HepG2 (cell line): ENCODE measurements at regions not wholly inside any gene's neighbourhood (a gene's known extent, or its start where the extent isn't known, plus 50 kb on each side); places are given as distances from the start of the nearest gene placed in this dataset.

ENCODE experiments used
- ATAC-seq: fragments of 200-7000 bp; cut with Tn5 transposase; 3 replicates; pipeline ENCODE4 v1.9.1; 2020; ENCODE audit warnings: mild to moderate bottlenecking, moderate library complexity
- BruUV-seq: library from RNA; stranded (reverse); fragments of 400-500 nt; replicated peaks from 2 replicates; lab custom pipeline; 2021; lab: Mats Ljungman, UMichigan
- CTCF ChIA-PET: fragments of 300-600 bp; formaldehyde crosslinking; extraction: SDS; loops from one replicate; lab custom pipeline; 2021; ENCODE audit warnings: low total read pairs, inconsistent platforms, low intra/inter-chr PET ratio; lab: Yijun Ruan, JAX
- POLR2A ChIA-PET: fragments of 350-600 bp; sonication (Branson Sonifier 250); formaldehyde crosslinking; loops from one replicate; lab custom pipeline; 2020; ENCODE audit warnings: antibody characterized with exemption, inconsistent platforms; lab: Yijun Ruan, JAX
- DNase-seq: peaks from one replicate; pipeline ENCODE4 v3.0.0-alpha.2; 2015; ENCODE audit warnings: low spot score
- FAIRE-seq: peaks from 3 replicates; lab custom pipeline; 2011; peaks lifted over from hg19 to GRCh38; lab: Jason Lieb, UNC
- H2AFZ ChIP-seq: one replicate; pipeline ENCODE4 v1.6.1; 2011; ENCODE audit warnings: low read length, inconsistent platforms
- H3K27ac ChIP-seq: fragments of 300-600 bp; 3 replicates; pipeline ENCODE4 v1.8.0; 2011; ENCODE audit warnings: mixed run types, mild to moderate bottlenecking, mixed read lengths, low read length, inconsistent platforms; ENCODE audit not compliant: insufficient read depth; ENCODE audit errors: extremely low read length
- H3K27me3 ChIP-seq, 2 experiments: fragments of 200-600 bp in 1 of 2; 2 replicates in 1 of 2; 3 replicates in 1 of 2; pipeline versions ENCODE4 v1.6.0 to v1.8.0; 2011; ENCODE audit warnings: low read length in 2 of 2, mild to moderate bottlenecking in 2 of 2, moderate library complexity in 2 of 2, inconsistent platforms in 1 of 2; ENCODE audit not compliant: insufficient read depth in 2 of 2, control insufficient read depth in 1 of 2
- H3K36me3 ChIP-seq, 2 experiments: fragments of 200-600 bp in 1 of 2; replicated peaks in 1 of 2; 2 replicates in 1 of 2; 3 replicates in 1 of 2; pipeline versions ENCODE4 v1.5.1 to v1.8.0; 2011; ENCODE audit warnings: low read length in 2 of 2, inconsistent platforms in 1 of 2; ENCODE audit not compliant: insufficient read depth in 2 of 2, control insufficient read depth in 1 of 2
- H3K4me1 ChIP-seq: 2 replicates; pipeline ENCODE4 v1.5.1; 2012; ENCODE audit warnings: low read length, inconsistent platforms; ENCODE audit not compliant: insufficient read depth
- H3K4me2 ChIP-seq: 2 replicates; pipeline ENCODE4 v1.6.0; 2011; ENCODE audit warnings: low read depth, low read length, inconsistent platforms
- H3K4me3 ChIP-seq, 3 experiments: fragments of 200-600 bp in 1 of 3; sonication (generic), shearing (Covaris generic) in 1 of 3; replicated peaks in 1 of 3; 2 replicates each; pipeline ENCODE4 v1.5.1; 2011 to 2016; ENCODE audit warnings: low read length in 3 of 3, inconsistent platforms in 2 of 3, low read depth in 2 of 3, mild to moderate bottlenecking in 2 of 3, control low read depth in 1 of 3, mixed read lengths in 1 of 3; ENCODE audit not compliant: insufficient read depth in 1 of 3
- H3K79me2 ChIP-seq: one replicate; pipeline ENCODE4 v1.6.1; 2011; ENCODE audit warnings: low read length, inconsistent platforms; ENCODE audit not compliant: insufficient read depth
- H3K9ac ChIP-seq: 2 replicates; pipeline ENCODE4 v1.6.0; 2011; ENCODE audit warnings: mild to moderate bottlenecking, low read depth, low read length, inconsistent platforms; ENCODE audit not compliant: insufficient read depth
- H3K9me3 ChIP-seq: 2 replicates; pipeline ENCODE4 v1.5.1; 2012; ENCODE audit warnings: mild to moderate bottlenecking, low read length
- H4K20me1 ChIP-seq: 2 replicates; pipeline ENCODE4 v1.6.0; 2011; ENCODE audit warnings: inconsistent platforms, mild to moderate bottlenecking, low read length, moderate library complexity; ENCODE audit not compliant: insufficient read depth
- BORCS8-MEF2B ChIP-seq: sonication (generic); formaldehyde crosslinking; IDR thresholded peaks from 2 replicates; pipeline ENCODE4 v1.8.0; 2022; ENCODE audit warnings: mild to moderate bottlenecking, missing genetic modification reagents
- ETV5 ChIP-seq: IDR thresholded peaks from 2 replicates; pipeline ENCODE4 v1.6.1; 2018; ENCODE audit warnings: missing biosample characterization, missing genetic modification reagents, inconsistent platforms, borderline replicate concordance
- HMG20B ChIP-seq: conservative IDR thresholded peaks from 2 replicates; pipeline ENCODE4 v1.6.1; 2016; ENCODE audit warnings: missing genetic modification reagents, missing compliant biosample characterization
- HOXA7 ChIP-seq: sonication (generic); formaldehyde crosslinking; IDR thresholded peaks from 2 replicates; pipeline ENCODE4 v1.8.1; 2022; ENCODE audit warnings: mild to moderate bottlenecking, missing genetic modification reagents, moderate library complexity
- KLF6 ChIP-seq: IDR thresholded peaks from 2 replicates; pipeline ENCODE4 v1.8.0; 2016; ENCODE audit warnings: missing biosample characterization, missing genetic modification reagents
- MXD4 ChIP-seq: IDR thresholded peaks from 2 replicates; pipeline ENCODE4 v1.6.1; 2016; ENCODE audit warnings: mild to moderate bottlenecking, missing biosample characterization, missing genetic modification reagents
- PHF5A ChIP-seq: IDR thresholded peaks from one replicate; pipeline ENCODE4 v1.6.1; 2018; ENCODE audit warnings: low read depth, missing genetic modification reagents; ENCODE audit not compliant: unreplicated experiment
- REPIN1 ChIP-seq: sonication (generic); formaldehyde crosslinking; IDR thresholded peaks from 2 replicates; pipeline ENCODE4 v1.8.0; 2022; ENCODE audit warnings: missing genetic modification reagents, low read depth, mild to moderate bottlenecking, borderline replicate concordance
- TBL1XR1 ChIP-seq: fragments of 150-350 bp; IDR thresholded peaks from 2 replicates; pipeline ENCODE4 v1.6.1; 2014; ENCODE audit warnings: borderline replicate concordance, low read length; ENCODE audit not compliant: partially characterized antibody
- THYN1 ChIP-seq: sonication (generic); formaldehyde crosslinking; IDR thresholded peaks from 2 replicates; pipeline ENCODE4 v1.8.1; 2023; ENCODE audit warnings: low read depth, mild to moderate bottlenecking, moderate library complexity, missing genetic modification reagents, borderline replicate concordance
- ZNF263 ChIP-seq: sonication (generic); formaldehyde crosslinking; IDR thresholded peaks from 2 replicates; pipeline ENCODE4 v1.4.0; 2020; ENCODE audit warnings: missing genetic modification reagents
- ZNF510 ChIP-seq: sonication (generic); formaldehyde crosslinking; IDR thresholded peaks from 2 replicates; pipeline ENCODE4 v1.4.0; 2020; ENCODE audit warnings: low read depth, mild to moderate bottlenecking, missing genetic modification reagents
- ZNF768 ChIP-seq: sonication (generic); formaldehyde crosslinking; IDR thresholded peaks from 2 replicates; pipeline ENCODE4 v1.4.0; 2020; ENCODE audit warnings: missing genetic modification reagents
- ZNF839 ChIP-seq: sonication (generic); formaldehyde crosslinking; IDR thresholded peaks from 2 replicates; pipeline ENCODE4 v1.4.0; 2020; ENCODE audit warnings: missing genetic modification reagents, mild to moderate bottlenecking, borderline replicate concordance
- ZSCAN21 ChIP-seq: sonication (generic); formaldehyde crosslinking; IDR thresholded peaks from 2 replicates; pipeline ENCODE4 v1.8.0; 2022; ENCODE audit warnings: mild to moderate bottlenecking, missing genetic modification reagents, moderate library complexity, borderline replicate concordance
- WGBS: methylation state at CpG from one replicate; pipeline ENCODE4 v1.1.6; 2017; ENCODE audit warnings: low lambda C conversion rate; 5-methylcytosine and 5-hydroxymethylcytosine counted together
- in situ Hi-C: cut with HindIII; loops from 2 replicates; pipeline ENCODE4 v1.10.0; 2017; ENCODE audit warnings: low pct_unique_long_range_greater_than_20kb; ENCODE audit not compliant: extremely low pct_ligation_motif_present
- intact Hi-C: fragments of 100-400 bp; cut with micrococcal nuclease; formaldehyde crosslinking; loops from one replicate; pipeline ENCODE4 v1.10.0; 2022; ENCODE audit not compliant: unreplicated experiment
- TF ChIP-seq, protein P1 (sequence below): IDR thresholded peaks from 2 replicates; pipeline ENCODE4 v1.6.1; 2016; ENCODE audit warnings: low read depth, borderline replicate concordance
- TF ChIP-seq, protein P2 (sequence below): sonication (generic); formaldehyde crosslinking; IDR thresholded peaks from 2 replicates; pipeline ENCODE4 v1.4.0; 2020; ENCODE audit warnings: missing genetic modification reagents

DNA sequence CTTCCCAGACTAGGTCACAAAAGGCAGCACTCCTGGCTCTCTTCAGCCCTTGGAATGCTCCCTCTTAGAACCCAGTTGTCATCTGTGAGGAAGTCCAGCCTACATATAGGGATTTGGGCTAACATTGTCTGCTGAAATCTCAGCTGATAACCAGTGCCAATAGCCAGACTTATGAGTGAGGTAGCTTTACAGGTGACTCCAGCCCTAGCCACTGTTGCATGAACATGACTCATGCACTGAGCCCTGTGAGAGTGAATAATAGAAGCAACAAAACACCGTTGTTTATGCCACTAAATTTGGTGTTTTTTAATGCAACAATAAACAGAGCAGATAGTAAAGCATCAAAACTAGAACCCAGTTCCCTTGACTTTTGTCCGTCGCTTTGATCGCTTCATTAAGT, 433.2 kb downstream of the STIM2 start (continued):
- TF ChIP-seq ZSCAN21 (CRISPR knock-in tag) (no peak), KLF6 (CRISPR knock-in tag) (no peak), ZNF510 (CRISPR knock-in tag) (no peak)

DNA sequence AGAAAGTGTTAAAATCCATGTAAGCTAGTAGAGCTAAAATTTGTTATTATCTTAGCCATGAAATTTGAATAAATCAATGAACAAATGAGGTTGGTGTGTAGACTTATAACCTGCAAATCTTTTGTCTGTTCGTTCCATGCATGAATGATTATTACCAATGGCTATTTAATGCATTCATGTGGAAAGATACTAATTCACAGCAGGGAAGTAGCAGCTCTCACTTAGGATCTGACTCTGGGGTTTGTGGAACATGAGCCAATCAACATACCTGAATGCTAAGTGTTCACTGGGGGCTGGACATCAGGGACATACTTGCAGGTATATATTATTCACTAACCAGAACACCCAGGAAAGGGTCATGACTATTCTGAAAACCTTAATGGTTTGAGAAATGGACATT, 444.1 kb downstream of the STIM2 start:
- no peaks in the 10 kb centered on the region for H4K20me1 ChIP-seq
- no peak for ATAC-seq
- H3K27me3 ChIP-seq: no peaks in the 10 kb centered on the region
- H3K27ac ChIP-seq: no peak overlapping the region
- ChIA-PET CTCF (no interaction called here), POLR2A (no interaction called here)
- H3K4me2 ChIP-seq: no peak overlapping the region
- TF ChIP-seq PHF5A (CRISPR knock-in tag) (no peak), BORCS8-MEF2B (CRISPR knock-in tag) (no peak), ZNF263 (CRISPR knock-in tag) (no peak), MXD4 (CRISPR knock-in tag) (no peak), ZNF839 (CRISPR knock-in tag) (no peak), HMG20B (CRISPR knock-in tag) (no peak), HOXA7 (CRISPR knock-in tag) (no peak), ETV5 (CRISPR knock-in tag) (no peak), TBL1XR1 (no peak), THYN1 (no peak), REPIN1 (CRISPR knock-in tag) (no peak), ZNF768 (CRISPR knock-in tag) (no peak)
- TF ChIP-seq, protein P1, sequence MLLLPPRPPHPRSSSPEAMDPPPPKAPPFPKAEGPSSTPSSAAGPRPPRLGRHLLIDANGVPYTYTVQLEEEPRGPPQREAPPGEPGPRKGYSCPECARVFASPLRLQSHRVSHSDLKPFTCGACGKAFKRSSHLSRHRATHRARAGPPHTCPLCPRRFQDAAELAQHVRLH: no peak
- TF ChIP-seq, protein P2, sequence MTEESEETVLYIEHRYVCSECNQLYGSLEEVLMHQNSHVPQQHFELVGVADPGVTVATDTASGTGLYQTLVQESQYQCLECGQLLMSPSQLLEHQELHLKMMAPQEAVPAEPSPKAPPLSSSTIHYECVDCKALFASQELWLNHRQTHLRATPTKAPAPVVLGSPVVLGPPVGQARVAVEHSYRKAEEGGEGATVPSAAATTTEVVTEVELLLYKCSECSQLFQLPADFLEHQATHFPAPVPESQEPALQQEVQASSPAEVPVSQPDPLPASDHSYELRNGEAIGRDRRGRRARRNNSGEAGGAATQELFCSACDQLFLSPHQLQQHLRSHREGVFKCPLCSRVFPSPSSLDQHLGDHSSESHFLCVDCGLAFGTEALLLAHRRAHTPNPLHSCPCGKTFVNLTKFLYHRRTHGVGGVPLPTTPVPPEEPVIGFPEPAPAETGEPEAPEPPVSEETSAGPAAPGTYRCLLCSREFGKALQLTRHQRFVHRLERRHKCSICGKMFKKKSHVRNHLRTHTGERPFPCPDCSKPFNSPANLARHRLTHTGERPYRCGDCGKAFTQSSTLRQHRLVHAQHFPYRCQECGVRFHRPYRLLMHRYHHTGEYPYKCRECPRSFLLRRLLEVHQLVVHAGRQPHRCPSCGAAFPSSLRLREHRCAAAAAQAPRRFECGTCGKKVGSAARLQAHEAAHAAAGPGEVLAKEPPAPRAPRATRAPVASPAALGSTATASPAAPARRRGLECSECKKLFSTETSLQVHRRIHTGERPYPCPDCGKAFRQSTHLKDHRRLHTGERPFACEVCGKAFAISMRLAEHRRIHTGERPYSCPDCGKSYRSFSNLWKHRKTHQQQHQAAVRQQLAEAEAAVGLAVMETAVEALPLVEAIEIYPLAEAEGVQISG (CRISPR knock-in tag): no peak
- no peak for DNase-seq
- no peaks in the 10 kb centered on the region; the same call in 1 of the 2 replicates for H3K9me3 ChIP-seq
- no peaks in the 10 kb centered on the region for H3K36me3 ChIP-seq
- in situ Hi-C loops: no loop called here
- no peak overlapping the region for H3K4me3 ChIP-seq
- no peak overlapping the region for H3K9ac ChIP-seq
- no peaks in the 10 kb centered on the region for H3K4me1 ChIP-seq
- intact Hi-C loops: no loop called here
- FAIRE-seq: no peak
- 5% methylated on average over 1 of the region's 1 CpG for WGBS
- BruUV-seq: no TSS peak
- H3K79me2 ChIP-seq: no peaks in the 10 kb centered on the region
- H2AFZ ChIP-seq: no peak overlapping the region
